Muscle layer of duodenum (tissue), 2 donors: ENCODE measurements at regions not wholly inside any gene's neighbourhood (a gene's known extent, or its start where the extent isn't known, plus 50 kb on each side); places are given as distances from the start of the nearest gene placed in this dataset.

Experiments used
- H3K27ac ChIP-seq: one replicate; pipeline ENCODE4 v1.7.0; 2013; ENCODE audit warnings: mild to moderate bottlenecking, low read length
- H3K27me3 ChIP-seq: one replicate; pipeline ENCODE4 v1.7.0; 2013; ENCODE audit warnings: low read depth, mild to moderate bottlenecking, control low read depth, low read length
- H3K36me3 ChIP-seq, 2 donors: one replicate each; pipeline ENCODE4 v1.7.0; 2013; ENCODE audit warnings: low read length in 2 of 2, control low read depth in 1 of 2, mild to moderate bottlenecking in 1 of 2; ENCODE audit not compliant: insufficient read depth in 2 of 2, control insufficient read depth in 1 of 2
- H3K4me1 ChIP-seq, 2 donors: one replicate each; pipeline ENCODE4 v1.7.0; 2013; ENCODE audit warnings: low read length in 2 of 2, mild to moderate bottlenecking in 2 of 2, control low read depth in 1 of 2, moderate library complexity in 1 of 2; ENCODE audit not compliant: insufficient read depth in 2 of 2, control insufficient read depth in 1 of 2
- H3K4me3 ChIP-seq, 2 donors: one replicate each; pipeline ENCODE4 v1.7.0; 2013; ENCODE audit warnings: low read length in 2 of 2, low read depth in 1 of 2, mild to moderate bottlenecking in 1 of 2
- H3K9me3 ChIP-seq, 2 donors: one replicate each; pipeline ENCODE4 v1.7.0; 2013; ENCODE audit warnings: low read length in 2 of 2, control low read depth in 1 of 2, mild to moderate bottlenecking in 1 of 2; ENCODE audit not compliant: control insufficient read depth in 1 of 2
- donor health status: healthy.

DNA sequence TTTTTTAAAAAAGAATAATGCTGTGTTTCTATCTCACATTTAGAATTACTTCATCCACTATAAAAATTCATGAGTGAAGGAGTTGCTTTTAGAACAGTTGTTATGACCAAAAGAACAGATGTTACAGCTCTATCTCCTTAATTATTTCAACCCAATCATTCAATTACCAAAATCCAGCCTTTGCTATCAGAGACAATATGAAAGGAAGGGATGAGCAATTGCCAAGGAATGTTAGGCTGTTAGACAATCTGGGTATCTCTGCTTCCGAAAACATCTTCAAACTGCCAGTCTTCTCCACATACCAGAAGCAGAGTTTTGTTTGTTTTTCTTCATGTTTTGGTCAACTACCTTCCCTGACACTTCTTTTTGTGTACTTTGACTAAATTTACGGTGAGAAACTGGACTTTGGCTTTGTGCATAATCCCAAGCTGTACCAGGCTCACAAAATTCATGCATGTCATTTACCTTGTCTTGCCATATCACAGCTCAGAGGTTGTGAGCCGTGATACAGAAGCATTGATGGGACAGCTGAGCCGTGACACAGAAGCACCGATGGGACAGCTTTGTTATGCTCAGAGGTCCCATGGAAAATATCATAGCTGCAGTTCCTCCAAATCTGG, 405.5 kb downstream of the KIF4B start:
- Histone ChIP-seq H3K27me3 (no peaks in the 10 kb centered on the region), H3K9me3 (no peaks in the 10 kb centered on the region), H3K4me3 (no peak overlapping the region), H3K4me1 (no peaks in the 10 kb centered on the region), H3K36me3 (no peaks in the 10 kb centered on the region), H3K27ac (no peak overlapping the region)

DNA sequence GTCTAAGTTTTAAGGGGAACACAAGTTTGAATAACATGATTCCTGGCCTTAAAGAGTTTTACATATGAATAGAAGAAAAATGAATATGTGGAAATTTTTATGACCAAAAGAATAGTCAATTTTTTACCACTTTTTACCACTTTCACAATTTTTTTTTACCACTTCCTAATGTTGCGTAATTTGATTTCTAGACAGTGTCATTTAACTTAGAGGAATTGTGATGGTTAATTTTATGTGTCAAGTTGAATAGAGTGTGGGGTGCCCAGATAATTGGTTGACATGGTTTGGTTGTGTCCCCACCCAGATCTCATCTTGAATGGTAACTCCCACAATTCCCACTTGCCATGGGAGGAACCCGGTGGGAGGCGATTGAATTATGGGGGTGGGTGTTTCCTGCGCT, 416.6 kb downstream of the KIF4B start:
- H3K36me3 ChIP-seq, result no peaks in the 10 kb centered on the region
- H3K27ac ChIP-seq, result no peak overlapping the region
- no peaks in the 10 kb centered on the region for H3K4me1 ChIP-seq
- no peak overlapping the region for H3K4me3 ChIP-seq
- no peaks in the 10 kb centered on the region for H3K27me3 ChIP-seq
- no peaks in the 10 kb centered on the region for H3K9me3 ChIP-seq

DNA sequence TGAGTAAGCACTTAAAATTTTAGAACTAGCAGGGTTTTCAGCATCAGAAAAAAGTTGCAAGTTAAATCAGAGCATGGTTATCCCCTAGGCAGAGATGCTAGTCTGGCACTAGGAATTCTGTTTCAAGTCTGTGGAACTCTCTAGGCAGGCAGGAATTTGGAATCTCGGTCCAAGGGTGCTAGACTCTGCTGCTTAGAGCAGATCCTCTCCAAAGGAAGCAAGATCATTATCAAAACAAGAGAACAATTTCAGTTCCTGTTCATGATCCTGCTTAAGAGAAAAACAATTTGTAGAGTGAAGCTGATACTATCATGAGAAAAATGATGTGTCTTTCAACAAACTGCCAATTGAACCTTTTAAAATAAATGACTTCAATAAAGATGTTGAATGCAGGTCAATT, 420.7 kb downstream of the KIF4B start:
- Histone ChIP-seq H3K4me1 (no peaks in the 10 kb centered on the region), H3K27ac (no peak overlapping the region), H3K4me3 (no peak overlapping the region), H3K36me3 (no peaks in the 10 kb centered on the region), H3K27me3 (no peaks in the 10 kb centered on the region), H3K9me3 (no peaks in the 10 kb centered on the region)

DNA sequence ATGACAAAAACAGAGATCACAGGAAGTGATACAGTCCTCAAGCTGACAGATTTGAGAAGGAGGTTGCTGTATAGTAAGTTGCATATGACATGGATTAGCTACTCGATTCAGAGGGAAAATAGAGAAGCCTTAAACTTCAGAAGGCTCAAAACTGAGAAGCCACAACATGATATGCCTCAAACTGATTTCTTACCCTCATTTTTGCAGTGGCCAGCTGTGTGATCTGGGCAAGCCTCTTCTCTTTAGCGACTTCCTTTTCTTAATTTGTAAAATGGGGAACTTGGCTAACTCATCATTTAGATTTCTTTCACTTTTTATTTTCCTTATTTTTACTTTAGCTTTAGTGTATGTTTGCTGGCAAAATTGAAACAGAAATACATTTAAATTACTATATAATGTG, 421.1 kb downstream of the KIF4B start:
- Histone ChIP-seq H3K27me3 (no peaks in the 10 kb centered on the region), H3K4me1 (no peaks in the 10 kb centered on the region), H3K27ac (no peak overlapping the region), H3K36me3 (no peaks in the 10 kb centered on the region), H3K4me3 (no peak overlapping the region), H3K9me3 (no peaks in the 10 kb centered on the region)

DNA sequence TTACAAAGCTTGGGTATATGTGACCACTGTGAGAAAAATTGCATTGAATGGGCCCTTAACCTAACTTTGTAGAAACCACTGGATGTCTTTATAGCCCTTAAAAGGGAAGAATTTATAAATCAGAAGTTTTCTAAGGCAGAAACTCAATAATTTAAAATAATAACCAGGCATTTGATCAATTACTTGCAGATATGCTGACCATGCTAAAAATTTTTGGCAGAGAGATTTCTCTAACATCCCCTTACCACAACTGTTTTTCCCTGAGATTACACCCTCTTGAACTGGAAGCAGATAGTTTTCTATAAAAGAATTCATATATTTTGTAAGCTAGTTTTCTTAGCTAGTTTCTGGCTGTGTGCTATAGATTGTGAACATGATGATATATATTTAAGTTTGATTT, 428.3 kb downstream of the KIF4B start:
- H3K4me3 ChIP-seq, result no peak overlapping the region
- no peak overlapping the region for H3K27ac ChIP-seq
- H3K36me3 ChIP-seq, result no peaks in the 10 kb centered on the region
- H3K4me1 ChIP-seq, result no peaks in the 10 kb centered on the region
- no peaks in the 10 kb centered on the region for H3K27me3 ChIP-seq
- H3K9me3 ChIP-seq, result no peaks in the 10 kb centered on the region

GRCh38 chr5:155451106-155451505, 437.6 kb downstream of the KIF4B start:
- no peaks in the 10 kb centered on the region for H3K36me3 ChIP-seq
- no peaks in the 10 kb centered on the region for H3K27me3 ChIP-seq
- H3K4me1 ChIP-seq, result no peaks in the 10 kb centered on the region
- H3K9me3 ChIP-seq, result peaks cover 0 to 8% of the 10 kb centered on the region in 2 donors
- no peak overlapping the region for H3K27ac ChIP-seq
- no peak overlapping the region for H3K4me3 ChIP-seq

- Histone ChIP-seq H3K9me3 (no peaks in the 10 kb centered on the region), H3K27me3 (no peaks in the 10 kb centered on the region), H3K4me3 (no peak overlapping the region), H3K27ac (no peak overlapping the region), H3K36me3 (no peaks in the 10 kb centered on the region), H3K4me1 (no peaks in the 10 kb centered on the region)
These were observed 442.4 kb downstream of the KIF4B start for GRCh38 chr5:155455791-155456514.

DNA sequence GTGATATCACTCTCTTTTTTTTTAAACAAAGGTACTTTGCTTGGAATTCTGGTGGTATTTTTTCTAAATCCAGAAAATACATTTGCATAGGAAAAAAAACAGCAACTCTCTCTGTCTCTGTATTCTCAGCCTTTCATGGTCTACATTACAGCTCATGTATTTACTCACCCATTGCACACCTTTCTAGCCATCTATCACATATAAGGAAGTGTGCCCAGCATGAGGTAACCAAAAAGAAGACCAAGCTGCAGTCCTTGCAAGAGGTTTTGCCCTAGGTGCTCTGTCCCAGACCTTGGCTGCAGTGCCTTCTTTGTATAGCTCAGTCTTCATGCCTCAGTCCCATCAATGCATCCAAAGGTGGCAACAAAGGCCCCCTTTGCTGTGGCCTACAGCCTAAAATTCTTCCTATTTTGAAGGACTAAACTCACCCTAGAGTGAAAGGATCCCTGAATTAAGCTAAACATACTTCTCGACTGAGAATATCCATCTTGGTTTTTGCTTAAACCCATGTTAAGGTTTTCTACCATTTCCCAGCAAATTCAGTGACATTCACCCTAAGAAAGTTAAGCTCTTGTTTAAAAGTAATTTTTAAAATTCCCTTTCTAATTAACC, 446.4 kb downstream of the KIF4B start:
- Histone ChIP-seq H3K9me3 (peaks cover 0 to 3% of the 10 kb centered on the region in 2 donors), H3K36me3 (no peaks in the 10 kb centered on the region), H3K4me1 (no peaks in the 10 kb centered on the region), H3K27me3 (no peaks in the 10 kb centered on the region), H3K4me3 (no peak overlapping the region), H3K27ac (no peak overlapping the region)

GRCh38 chr5:155460501-155460931, 447.0 kb downstream of the KIF4B start:
- Histone ChIP-seq H3K9me3 (peaks cover 0 to 3% of the 10 kb centered on the region in 2 donors), H3K36me3 (no peaks in the 10 kb centered on the region), H3K4me1 (no peaks in the 10 kb centered on the region), H3K27me3 (no peaks in the 10 kb centered on the region), H3K27ac (no peak overlapping the region), H3K4me3 (no peak overlapping the region)

- Histone ChIP-seq H3K4me3 (no peak overlapping the region), H3K27ac (no peak overlapping the region), H3K27me3 (no peaks in the 10 kb centered on the region), H3K4me1 (no peaks in the 10 kb centered on the region), H3K9me3 (peaks cover 0 to 3% of the 10 kb centered on the region in 2 donors), H3K36me3 (no peaks in the 10 kb centered on the region)
These were observed 447.7 kb downstream of the KIF4B start for GRCh38 chr5:155461304-155461703.

DNA sequence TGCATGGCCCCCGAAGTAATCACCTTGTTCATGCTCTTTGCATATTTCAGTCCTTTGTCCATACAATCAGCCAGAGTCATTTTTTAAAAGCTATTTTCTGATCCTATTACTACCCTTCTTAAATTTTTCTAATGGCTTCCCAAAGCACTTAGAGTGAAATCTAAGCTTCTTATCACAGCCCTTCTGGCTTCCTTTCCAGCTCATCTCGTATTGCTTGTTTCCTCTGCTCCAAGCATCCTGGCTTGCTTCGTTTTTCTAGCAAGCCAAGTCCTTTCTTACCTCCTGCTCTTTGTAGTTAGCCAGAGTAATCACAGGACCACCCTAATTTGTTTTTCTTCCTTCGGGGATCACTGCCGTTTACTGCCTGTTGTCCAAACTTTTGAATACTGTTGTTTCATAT, 453.3 kb downstream of the KIF4B start:
- no peaks in the 10 kb centered on the region for H3K36me3 ChIP-seq
- peaks cover 0 to 3% of the 10 kb centered on the region in 2 donors for H3K9me3 ChIP-seq
- H3K4me1 ChIP-seq, result no peaks in the 10 kb centered on the region
- H3K27ac ChIP-seq, result no peak overlapping the region
- H3K27me3 ChIP-seq, result no peaks in the 10 kb centered on the region
- H3K4me3 ChIP-seq, result no peak overlapping the region
